Parathyroid adenoma (tissue), 2 donors: ENCODE measurements at regions not wholly inside any gene's neighbourhood (a gene's known extent, or its start where the extent isn't known, plus 50 kb on each side); places are given as distances from the start of the nearest gene placed in this dataset.

Source experiments
- H2AFZ ChIP-seq: fragments of 300-600 bp; sonication (generic); one replicate; pipeline ENCODE4 v1.7.0; 2017; ENCODE audit warnings: antibody characterized with exemption, mild to moderate bottlenecking
- H3K27ac ChIP-seq: fragments of 300-600 bp; sonication (generic); one replicate; pipeline ENCODE4 v1.7.0; 2017
- H3K27me3 ChIP-seq: fragments of 300-600 bp; sonication (generic); one replicate; pipeline ENCODE4 v1.7.0; 2017; ENCODE audit warnings: low read length; ENCODE audit not compliant: control insufficient read depth, insufficient read depth
- H3K36me3 ChIP-seq: fragments of 300-600 bp; sonication (generic); one replicate; pipeline ENCODE4 v1.7.0; 2017; ENCODE audit warnings: low read length; ENCODE audit not compliant: control insufficient read depth, insufficient read depth
- H3K4me1 ChIP-seq: fragments of 300-600 bp; sonication (generic); one replicate; pipeline ENCODE4 v1.7.0; 2017; ENCODE audit warnings: control low read depth
- H3K4me2 ChIP-seq: fragments of 300-600 bp; sonication (generic); one replicate; pipeline ENCODE4 v1.7.0; 2017; ENCODE audit warnings: low read length
- H3K4me3 ChIP-seq: fragments of 300-600 bp; sonication (generic); one replicate; pipeline ENCODE4 v1.7.0; 2017; ENCODE audit warnings: low read depth, low read length
- H3K79me2 ChIP-seq: fragments of 300-600 bp; sonication (generic); one replicate; pipeline ENCODE4 v1.7.0; 2017; ENCODE audit warnings: control low read depth
- H3K9ac ChIP-seq: fragments of 300-600 bp; sonication (generic); one replicate; pipeline ENCODE4 v1.7.0; 2017; ENCODE audit warnings: mild to moderate bottlenecking
- H3K9me3 ChIP-seq: fragments of 300-600 bp; sonication (generic); one replicate; pipeline ENCODE4 v1.7.0; 2017; ENCODE audit warnings: low read length; ENCODE audit not compliant: control insufficient read depth
- TF ChIP-seq, protein P1 (sequence below): fragments of 300-600 bp; sonication (generic); IDR thresholded peaks from one replicate; pipeline ENCODE4 v1.7.0; 2017; ENCODE audit warnings: antibody characterized with exemption, mild to moderate bottlenecking
- donor health status: primary hyperparathyroidism.

DNA sequence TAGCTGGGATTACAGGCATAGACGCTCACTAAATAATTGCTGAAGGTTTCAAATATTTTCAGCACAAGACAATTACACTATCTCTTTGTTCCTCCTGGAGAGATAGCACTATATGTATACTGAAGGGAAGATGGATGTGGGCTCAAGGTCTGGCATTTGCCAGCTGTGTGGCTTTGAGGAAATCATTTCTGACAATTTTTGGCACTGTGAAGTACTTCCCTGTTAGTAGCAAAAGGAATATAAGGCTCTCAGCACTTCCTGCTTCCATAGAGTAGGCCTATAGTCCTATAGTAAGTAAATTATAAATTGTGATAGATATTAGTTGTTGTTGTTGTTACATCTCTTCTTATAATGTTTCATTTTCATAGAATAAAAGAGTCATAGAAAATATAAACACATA is 271.1 kb downstream of the SAMD5 start:
- Histone ChIP-seq H3K4me1 (no peaks in the 10 kb centered on the region), H3K79me2 (no peaks in the 10 kb centered on the region), H2AFZ (no peak overlapping the region), H3K4me3 (no peak overlapping the region), H3K36me3 (no peaks in the 10 kb centered on the region), H3K27ac (no peak overlapping the region), H3K27me3 (no peaks in the 10 kb centered on the region), H3K9me3 (no peaks in the 10 kb centered on the region), H3K9ac (no peak overlapping the region), H3K4me2 (no peak overlapping the region)
- TF ChIP-seq, protein P1, sequence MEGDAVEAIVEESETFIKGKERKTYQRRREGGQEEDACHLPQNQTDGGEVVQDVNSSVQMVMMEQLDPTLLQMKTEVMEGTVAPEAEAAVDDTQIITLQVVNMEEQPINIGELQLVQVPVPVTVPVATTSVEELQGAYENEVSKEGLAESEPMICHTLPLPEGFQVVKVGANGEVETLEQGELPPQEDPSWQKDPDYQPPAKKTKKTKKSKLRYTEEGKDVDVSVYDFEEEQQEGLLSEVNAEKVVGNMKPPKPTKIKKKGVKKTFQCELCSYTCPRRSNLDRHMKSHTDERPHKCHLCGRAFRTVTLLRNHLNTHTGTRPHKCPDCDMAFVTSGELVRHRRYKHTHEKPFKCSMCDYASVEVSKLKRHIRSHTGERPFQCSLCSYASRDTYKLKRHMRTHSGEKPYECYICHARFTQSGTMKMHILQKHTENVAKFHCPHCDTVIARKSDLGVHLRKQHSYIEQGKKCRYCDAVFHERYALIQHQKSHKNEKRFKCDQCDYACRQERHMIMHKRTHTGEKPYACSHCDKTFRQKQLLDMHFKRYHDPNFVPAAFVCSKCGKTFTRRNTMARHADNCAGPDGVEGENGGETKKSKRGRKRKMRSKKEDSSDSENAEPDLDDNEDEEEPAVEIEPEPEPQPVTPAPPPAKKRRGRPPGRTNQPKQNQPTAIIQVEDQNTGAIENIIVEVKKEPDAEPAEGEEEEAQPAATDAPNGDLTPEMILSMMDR: no peak

DNA sequence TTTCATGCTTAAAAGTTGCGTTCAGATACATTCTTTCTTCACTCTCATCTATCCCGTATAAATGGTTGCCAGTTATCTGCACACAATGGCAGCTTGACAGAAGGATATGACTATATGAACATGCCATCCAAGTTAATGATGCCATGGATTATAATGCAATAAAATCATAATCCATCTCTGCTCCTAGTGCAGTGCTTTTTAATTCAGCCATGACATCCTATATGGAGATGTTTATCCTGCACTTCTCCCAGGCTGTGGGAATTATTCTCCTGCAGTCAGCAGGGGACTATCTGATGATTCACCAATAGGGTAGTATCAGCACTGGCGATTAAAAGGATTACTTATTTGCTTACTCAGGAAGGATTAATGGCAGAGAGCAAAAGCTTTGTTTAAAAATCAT is 273.8 kb downstream of the SAMD5 start:
- Histone ChIP-seq H3K4me1 (no peaks in the 10 kb centered on the region), H3K9me3 (no peaks in the 10 kb centered on the region), H3K79me2 (no peaks in the 10 kb centered on the region), H3K4me2 (no peak overlapping the region), H3K36me3 (no peaks in the 10 kb centered on the region), H3K4me3 (no peak overlapping the region), H3K27me3 (no peaks in the 10 kb centered on the region), H3K9ac (no peak overlapping the region), H2AFZ (no peak overlapping the region), H3K27ac (no peak overlapping the region)
- TF ChIP-seq, protein P1: no peak

DNA sequence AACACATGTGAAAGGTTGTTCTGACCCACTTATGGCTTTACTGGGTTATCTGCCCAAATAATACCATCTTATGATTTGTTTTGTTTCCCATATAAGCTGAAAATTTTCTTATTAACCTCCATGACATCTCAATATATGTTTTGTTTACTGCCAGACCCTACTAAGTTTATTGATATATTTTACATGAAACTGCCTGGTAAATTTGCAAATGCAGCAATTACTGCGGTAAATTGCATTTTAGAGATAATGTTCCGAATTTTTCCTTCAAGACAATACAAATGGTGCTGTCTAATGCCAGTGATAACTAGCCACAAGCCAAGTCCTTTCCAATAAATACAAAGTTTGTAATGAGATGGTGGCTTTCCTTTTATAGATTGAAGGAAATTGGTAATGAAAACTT is 275.9 kb downstream of the SAMD5 start:
- Histone ChIP-seq H3K79me2 (no peaks in the 10 kb centered on the region), H3K27ac (no peak overlapping the region), H3K4me3 (no peak overlapping the region), H3K36me3 (no peaks in the 10 kb centered on the region), H3K4me1 (no peaks in the 10 kb centered on the region), H3K9ac (no peak overlapping the region), H3K9me3 (no peaks in the 10 kb centered on the region), H3K27me3 (no peaks in the 10 kb centered on the region), H2AFZ (no peak overlapping the region), H3K4me2 (no peak overlapping the region)
- TF ChIP-seq, protein P1: no peak

DNA sequence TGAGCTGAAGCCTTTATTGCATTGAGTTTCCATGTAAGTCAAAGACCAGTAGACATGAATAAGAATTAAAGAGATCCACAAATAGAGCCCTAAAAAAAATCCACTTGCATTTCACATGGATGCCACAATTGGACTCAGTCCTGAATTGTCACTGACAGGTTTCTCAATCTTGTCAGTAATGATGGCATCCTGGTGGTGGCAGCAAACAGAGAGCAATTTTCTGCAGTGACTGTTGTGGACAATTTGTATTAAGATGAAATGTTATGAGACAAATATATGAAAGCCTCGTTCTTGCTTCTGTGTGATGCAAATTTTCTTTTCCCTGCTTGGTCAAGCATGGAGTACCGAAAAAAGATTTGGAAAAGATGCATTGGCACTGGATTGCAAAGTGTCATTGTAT is 278.9 kb downstream of the SAMD5 start:
- TF ChIP-seq, protein P1: no peak
- H3K79me2 ChIP-seq: no peaks in the 10 kb centered on the region
- no peak overlapping the region for H3K4me3 ChIP-seq

DNA sequence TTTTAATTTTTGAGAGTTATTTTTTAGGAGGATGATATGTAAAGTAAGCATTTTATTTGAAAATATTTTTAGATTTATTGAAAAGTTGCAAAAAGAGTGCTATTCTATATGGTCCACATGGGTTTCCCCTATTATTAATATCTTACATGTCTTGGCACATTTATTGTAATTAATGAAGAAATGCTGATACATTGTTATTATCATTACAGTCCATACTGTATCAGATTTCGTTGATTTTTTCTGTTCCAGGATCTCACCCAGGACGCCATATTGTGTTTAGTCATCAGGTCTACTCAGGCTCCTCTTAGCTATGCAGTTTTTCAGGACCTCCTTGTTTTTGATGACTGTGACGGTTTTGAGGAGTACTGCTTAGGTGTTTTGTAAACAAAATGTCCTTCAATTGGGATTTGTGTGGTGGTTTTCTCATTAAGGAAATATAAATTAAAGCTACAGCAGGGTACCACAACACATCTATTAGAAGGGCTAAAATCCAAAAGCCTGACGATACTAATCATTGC is 281.0 kb downstream of the SAMD5 start:
- Histone ChIP-seq H3K9me3 (no peaks in the 10 kb centered on the region), H3K4me1 (no peaks in the 10 kb centered on the region), H3K27me3 (no peaks in the 10 kb centered on the region), H3K79me2 (no peaks in the 10 kb centered on the region), H2AFZ (no peak overlapping the region), H3K9ac (no peak overlapping the region), H3K4me3 (no peak overlapping the region), H3K4me2 (no peak overlapping the region), H3K27ac (no peak overlapping the region), H3K36me3 (no peaks in the 10 kb centered on the region)
- TF ChIP-seq, protein P1: no peak

More for the DNA sequence above, 278.9 kb downstream of the SAMD5 start:
- Histone ChIP-seq H3K4me1 (no peaks in the 10 kb centered on the region), H3K36me3 (no peaks in the 10 kb centered on the region), H3K27me3 (no peaks in the 10 kb centered on the region), H3K9ac (no peak overlapping the region), H3K9me3 (no peaks in the 10 kb centered on the region), H2AFZ (no peak overlapping the region), H3K27ac (no peak overlapping the region), H3K4me2 (no peak overlapping the region)
